OCI-LY1 (cell line): ENCODE measurements at regions not wholly inside any gene's neighbourhood (a gene's known extent, or its start where the extent isn't known, plus 50 kb on each side); places are given as distances from the start of the nearest gene placed in this dataset.

Experiments used
- CTCF ChIP-seq: fragments of 200-600 bp; sonication (generic), shearing (Covaris generic); IDR thresholded peaks from 2 replicates; pipeline ENCODE4 v1.5.1; 2017; ENCODE audit warnings: mild to moderate bottlenecking, antibody characterized with exemption, low read length, moderate library complexity, mixed read lengths
- EZH2 ChIP-seq: fragments of 200-600 bp; sonication (generic), shearing (Covaris generic); IDR thresholded peaks from 2 replicates; pipeline ENCODE4 v1.8.0; 2017; ENCODE audit warnings: borderline replicate concordance, mixed run types, mild to moderate bottlenecking, antibody characterized with exemption, low read length, moderate library complexity, mixed read lengths

GRCh38 chr6:105804000-105804399 lies 282.1 kb upstream of the PRDM1 start:
- TF ChIP-seq CTCF (no peak), EZH2 (no peak)
